ENCODE measurements at regions not wholly inside any gene's neighbourhood (a gene's known extent, or its start where the extent isn't known, plus 50 kb on each side); places are given as distances from the start of the nearest gene placed in this dataset.
"Not testable (repeated sequence)": the region's sequence is repeated elsewhere in the genome, so short reads cannot be mapped to it uniquely, and the experiment has no call there.

GRCh38 chr4:159946983-159947615 lies 844.2 kb downstream of the RAPGEF2 start:
- intact Hi-C loops (cut with micrococcal nuclease) = no loop called here
- DNase-seq (no peak), ATAC-seq (no peak)

- no peak for DNase-seq
- intact Hi-C loops (cut with micrococcal nuclease) = no loop called here
- no peak for ATAC-seq
These were observed 847.8 kb downstream of the RAPGEF2 start for GRCh38 chr4:159950707-159951106.

- no peak for DNase-seq
- intact Hi-C loops (cut with micrococcal nuclease) = no loop called here
- no peak for ATAC-seq
These were observed 863.9 kb downstream of the RAPGEF2 start for GRCh38 chr4:159966746-159967145.

GRCh38 chr4:159976871-159977482 lies 874.1 kb downstream of the RAPGEF2 start:
- ATAC-seq; DNase-seq; intact Hi-C loops (cut with micrococcal nuclease): not testable (repeated sequence)

GRCh38 chr4:159977907-159978617 lies 875.2 kb downstream of the RAPGEF2 start:
- ATAC-seq = no peak
- intact Hi-C loops (cut with micrococcal nuclease) = no loop called here
- DNase-seq = no peak

- ATAC-seq = no peak
- DNase-seq = no peak
- intact Hi-C loops (cut with micrococcal nuclease) = no loop called here
These were observed 876.5 kb downstream of the RAPGEF2 start for GRCh38 chr4:159979351-159979750.

GRCh38 chr4:159979953-159980352 lies 877.1 kb downstream of the RAPGEF2 start:
- intact Hi-C loops (cut with micrococcal nuclease) = no loop called here
- no peak for ATAC-seq
- DNase-seq = no peak

- intact Hi-C loops (cut with micrococcal nuclease) = no loop called here
- ATAC-seq (no peak), DNase-seq (no peak)
These were observed 878.1 kb downstream of the RAPGEF2 start for GRCh38 chr4:159980826-159981468.

- intact Hi-C loops (cut with micrococcal nuclease) = no loop called here
- no peak for ATAC-seq
These were observed 878.6 kb downstream of the RAPGEF2 start for GRCh38 chr4:159981469-159981856.

GRCh38 chr4:159983082-159983481 lies 880.2 kb downstream of the RAPGEF2 start:
- DNase-seq = no peak
- no peak for ATAC-seq
- intact Hi-C loops (cut with micrococcal nuclease) = no loop called here

More at GRCh38 chr4:159981469-159981856, 878.6 kb downstream of the RAPGEF2 start:
- no peak for DNase-seq

- ATAC-seq = peak; percentile 21
- no peak for DNase-seq
- intact Hi-C loops (cut with micrococcal nuclease) = no loop called here
These were observed 907.0 kb downstream of the RAPGEF2 start for GRCh38 chr4:160009656-160010493.

- no peak for DNase-seq
- intact Hi-C loops (cut with micrococcal nuclease) = no loop called here
- no peak for ATAC-seq
These were observed 917.1 kb downstream of the RAPGEF2 start for GRCh38 chr4:160019936-160020335.

GRCh38 chr4:160020804-160021203 lies 917.9 kb downstream of the RAPGEF2 start:
- DNase-seq = no peak
- no peak for ATAC-seq
- intact Hi-C loops (cut with micrococcal nuclease) = no loop called here

- intact Hi-C loops (cut with micrococcal nuclease) = no loop called here
- no peak for ATAC-seq
- no peak for DNase-seq
These were observed 919.0 kb downstream of the RAPGEF2 start for GRCh38 chr4:160021870-160022269.

GRCh38 chr4:160026721-160027120 lies 923.8 kb downstream of the RAPGEF2 start:
- ATAC-seq (no peak), DNase-seq (no peak)
- intact Hi-C loops (cut with micrococcal nuclease) = no loop called here

GRCh38 chr4:160034501-160034900 lies 931.6 kb downstream of the RAPGEF2 start:
- no peak for DNase-seq
- intact Hi-C loops (cut with micrococcal nuclease) = no loop called here
- no peak for ATAC-seq

GRCh38 chr4:160038615-160039014 lies 935.7 kb downstream of the RAPGEF2 start:
- intact Hi-C loops (cut with micrococcal nuclease) = no loop called here
- no peak for ATAC-seq
- DNase-seq = no peak

GRCh38 chr4:160044693-160045092 lies 941.8 kb downstream of the RAPGEF2 start:
- intact Hi-C loops (cut with micrococcal nuclease) = no loop called here
- no peak for ATAC-seq

More at GRCh38 chr4:160044693-160045092, 941.8 kb downstream of the RAPGEF2 start:
- DNase-seq = no peak

All from left ventricle myocardium superior (tissue), 1 donor.